GM18873 (cell line): ENCODE measurements at regions not wholly inside any gene's neighbourhood (a gene's known extent, or its start where the extent isn't known, plus 50 kb on each side); places are given as distances from the start of the nearest gene placed in this dataset.

Source experiments
- ATAC-seq: cut with Tn5 transposase; IDR thresholded peaks from one replicate; pipeline ENCODE4 v1.9.1; 2021; ENCODE audit warnings: mild to moderate bottlenecking, moderate library complexity, moderate number of reproducible peaks; ENCODE audit not compliant: unreplicated experiment, low FRiP score

DNA sequence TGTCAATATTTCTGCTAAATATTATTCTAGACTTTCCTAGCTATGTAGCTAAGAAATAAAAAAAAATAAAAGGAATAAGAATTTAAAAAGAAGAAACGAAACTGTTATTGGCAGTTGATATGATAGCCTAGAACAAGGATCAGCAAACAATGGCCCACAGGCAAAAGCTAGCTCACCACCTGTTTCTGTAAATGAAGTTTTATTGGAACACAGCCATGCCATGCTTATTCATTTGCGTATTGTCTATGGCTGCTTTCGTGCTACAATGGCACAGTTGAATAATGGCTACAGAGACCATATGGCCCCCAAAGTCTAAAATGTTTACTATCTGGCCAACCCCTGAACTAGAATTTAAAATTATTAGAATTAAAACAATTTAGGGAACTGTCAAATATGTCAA is 952.6 kb upstream of the MAP3K7 start:
- no peak for ATAC-seq

GRCh38 chr6:91538622-91539021 is 951.8 kb upstream of the MAP3K7 start:
- ATAC-seq, result no peak

- no peak for ATAC-seq
These were observed 947.7 kb upstream of the MAP3K7 start for GRCh38 chr6:91534614-91535013.

DNA sequence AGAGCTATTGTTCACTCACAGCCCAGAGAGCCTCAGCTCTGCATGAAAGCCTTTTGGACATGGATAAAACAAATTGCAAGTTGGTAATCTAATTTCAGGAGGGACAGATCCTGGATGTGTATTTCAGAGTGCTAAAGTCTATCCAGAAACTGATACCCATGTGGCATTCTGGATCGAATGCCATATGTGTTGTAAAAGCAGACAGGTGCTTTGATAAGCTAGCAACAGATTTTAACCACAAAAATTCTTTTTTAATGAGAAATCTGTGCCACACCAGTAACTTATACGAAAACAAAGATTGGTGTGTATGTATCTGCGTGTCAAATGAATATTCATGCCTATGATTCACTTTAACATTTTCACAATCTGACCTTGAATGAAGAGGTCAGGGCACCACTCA is 936.6 kb upstream of the MAP3K7 start:
- ATAC-seq, result no peak

DNA sequence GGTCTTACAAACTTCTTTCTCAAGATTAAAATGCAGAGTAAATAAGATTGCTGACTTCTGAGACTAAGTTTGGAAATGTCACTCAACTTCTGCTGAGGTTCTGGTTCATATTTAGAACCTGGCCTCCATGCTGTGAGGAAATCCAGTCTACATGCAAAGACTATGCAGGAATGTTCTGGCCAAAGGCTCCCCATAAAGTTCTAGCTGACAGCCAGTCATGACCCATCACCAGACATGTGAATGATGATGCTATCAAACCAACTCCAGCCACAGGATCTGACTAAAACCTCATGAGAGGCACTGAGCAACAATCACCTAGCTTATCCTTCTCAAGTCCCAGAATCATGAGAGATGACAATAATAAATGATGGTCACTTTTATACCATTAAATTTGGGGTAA is 935.1 kb upstream of the MAP3K7 start:
- ATAC-seq, result no peak

DNA sequence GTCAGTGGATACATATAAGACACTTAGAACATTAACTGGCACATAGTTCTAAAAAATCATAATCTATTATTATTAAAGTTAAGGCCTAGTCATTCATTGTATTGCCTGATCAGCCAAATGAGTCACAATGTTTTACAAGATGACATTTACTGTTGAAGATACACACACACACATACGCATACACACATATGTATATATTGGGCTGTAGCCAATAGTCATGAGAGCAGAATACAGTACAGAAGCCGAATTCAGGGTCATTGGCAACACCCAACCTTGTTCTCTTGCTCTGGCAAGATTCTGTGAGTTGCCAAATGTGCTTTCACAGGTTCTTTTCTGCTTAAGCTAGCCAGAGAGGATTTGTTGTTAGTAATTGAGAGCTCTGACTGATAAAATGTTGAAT is 922.8 kb upstream of the MAP3K7 start:
- ATAC-seq, result no peak

DNA sequence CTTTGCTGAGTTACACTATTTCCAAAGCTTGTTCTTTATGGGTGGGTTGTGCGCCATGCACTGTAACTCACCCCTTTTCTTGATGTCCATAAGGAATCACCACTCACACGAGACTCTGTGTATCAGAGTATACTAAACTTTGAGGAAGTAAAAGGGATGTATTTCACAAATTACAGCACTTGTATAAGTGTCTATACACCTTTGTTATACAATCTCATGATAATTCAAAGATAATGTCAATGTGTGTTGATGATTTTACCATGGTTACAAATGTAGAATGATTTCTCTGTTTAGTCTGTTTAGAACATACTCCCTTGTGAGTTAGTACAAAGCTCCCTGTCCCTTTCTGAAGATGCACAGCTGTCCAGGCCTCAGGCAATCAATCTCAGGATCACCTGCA is 922.2 kb upstream of the MAP3K7 start:
- ATAC-seq, result no peak

DNA sequence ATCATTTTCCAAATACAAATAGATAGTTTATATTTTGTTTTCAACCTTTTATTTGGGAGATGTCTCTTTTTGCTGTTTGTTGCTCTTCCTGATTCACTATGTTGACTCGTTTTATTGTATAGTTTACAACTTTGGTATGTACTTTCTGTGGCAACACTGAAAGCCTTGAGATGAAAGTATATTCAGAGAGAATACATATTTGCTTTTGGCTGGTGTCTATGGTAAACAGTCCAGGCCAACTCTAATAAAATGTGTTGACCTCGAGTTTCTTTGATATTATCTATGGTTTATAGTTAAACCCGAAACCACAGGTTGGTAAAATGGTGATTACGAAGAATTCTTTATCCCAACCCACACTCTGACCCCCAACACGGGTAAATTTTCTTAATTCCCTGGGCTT is 919.6 kb upstream of the MAP3K7 start:
- no peak for ATAC-seq

GRCh38 chr6:91505199-91505598 is 918.3 kb upstream of the MAP3K7 start:
- no peak for ATAC-seq

DNA sequence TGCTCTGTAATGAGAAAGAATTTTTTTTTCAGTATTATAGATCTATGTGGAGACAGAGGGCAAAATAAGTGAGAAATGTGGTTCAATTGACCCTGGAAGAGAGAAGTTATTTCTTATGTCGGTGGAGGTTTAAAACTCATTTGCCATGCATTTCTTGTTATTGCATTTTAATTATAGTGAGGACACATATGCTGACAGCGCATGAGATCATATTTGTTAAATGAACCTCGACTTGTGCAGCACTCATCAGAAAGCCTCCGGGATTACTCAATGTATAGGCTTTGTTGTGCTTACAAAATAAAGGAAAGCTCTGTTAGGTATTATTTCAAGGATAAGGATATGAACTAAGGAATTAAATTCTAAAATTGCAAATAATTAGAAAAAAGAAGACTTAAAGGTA is 915.1 kb upstream of the MAP3K7 start:
- no peak for ATAC-seq

- ATAC-seq, result no peak
These were observed 913.9 kb upstream of the MAP3K7 start for GRCh38 chr6:91500689-91501303.

- no peak for ATAC-seq
These were observed 911.7 kb upstream of the MAP3K7 start for GRCh38 chr6:91498576-91498975.

GRCh38 chr6:91497770-91498169 is 910.9 kb upstream of the MAP3K7 start:
- ATAC-seq, result no peak

- no peak for ATAC-seq
These were observed 903.9 kb upstream of the MAP3K7 start for GRCh38 chr6:91490671-91491301.

- no peak for ATAC-seq
These were observed 901.0 kb upstream of the MAP3K7 start for GRCh38 chr6:91487696-91488392.

DNA sequence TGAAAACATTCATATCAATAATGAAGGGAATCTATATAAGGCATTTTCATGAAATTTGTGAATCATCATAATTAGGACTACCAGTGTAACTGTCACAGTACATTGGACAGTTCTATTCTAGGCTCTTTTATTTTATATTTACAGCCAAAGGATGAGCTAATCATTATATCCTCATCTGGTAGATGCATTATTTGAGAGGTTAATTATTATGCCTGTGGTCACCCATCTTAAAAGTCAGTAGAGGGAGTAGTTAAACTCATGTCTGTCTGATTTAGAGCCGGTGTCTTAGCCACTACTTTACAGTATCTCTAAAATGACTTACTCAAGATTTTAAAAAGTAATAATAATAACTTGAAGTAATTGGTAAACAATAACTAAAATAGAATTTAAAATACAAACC is 899.3 kb upstream of the MAP3K7 start:
- peak; percentile 33 for ATAC-seq

GRCh38 chr6:91485047-91485446 is 898.2 kb upstream of the MAP3K7 start:
- no peak for ATAC-seq

DNA sequence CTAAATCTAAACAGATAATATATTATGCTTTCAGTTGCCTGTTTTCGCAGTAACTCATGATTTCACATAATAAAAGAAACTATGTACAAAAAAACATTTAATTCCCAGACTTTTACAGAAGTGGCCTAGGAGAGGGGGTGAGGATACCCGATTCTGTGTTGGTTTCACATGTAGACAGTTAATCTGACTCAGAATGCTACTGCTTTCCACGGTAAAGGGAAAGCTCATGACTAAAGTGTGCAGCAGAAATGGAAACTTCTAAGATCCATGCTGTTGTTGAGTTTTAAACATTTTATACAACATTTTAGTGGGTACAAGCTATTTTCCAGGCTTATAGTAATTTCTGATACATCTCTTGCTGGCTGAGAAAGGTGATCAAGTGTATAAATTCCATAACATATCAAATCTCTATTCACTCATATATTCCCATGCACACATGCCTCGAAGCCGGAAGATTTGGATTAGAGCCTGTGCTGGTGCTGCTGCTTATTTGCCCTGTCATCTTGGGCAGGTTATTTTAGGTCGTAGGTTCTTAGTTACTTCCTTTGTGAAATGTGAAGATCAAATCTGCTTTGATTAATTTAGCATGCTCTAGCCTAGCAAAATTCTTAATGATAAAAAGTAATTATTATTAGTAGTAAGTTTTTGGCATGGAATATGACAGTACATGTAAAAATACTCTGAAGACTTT is 896.7 kb upstream of the MAP3K7 start:
- peak; percentile 39 for ATAC-seq

GRCh38 chr6:91482498-91482897 is 895.6 kb upstream of the MAP3K7 start:
- ATAC-seq, result peak; percentile 70

DNA sequence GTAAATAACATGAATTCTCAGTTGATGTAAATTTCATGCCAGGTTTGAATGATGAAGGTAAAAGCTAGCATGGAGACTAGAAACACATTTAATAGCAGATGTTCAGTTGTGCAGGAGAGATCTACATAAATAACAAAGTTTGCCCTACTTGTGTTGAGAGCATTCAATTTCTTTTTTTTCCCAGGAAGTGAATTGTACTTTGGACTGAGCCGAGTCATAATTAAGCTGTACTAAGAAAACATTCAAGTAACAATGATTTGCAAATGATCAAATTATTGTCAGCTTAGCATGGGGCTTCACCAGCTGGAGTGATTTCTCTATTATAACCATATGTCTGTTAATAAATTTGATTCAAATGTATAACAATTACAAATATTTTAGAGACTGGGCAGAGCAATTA is 893.5 kb upstream of the MAP3K7 start:
- no peak for ATAC-seq

DNA sequence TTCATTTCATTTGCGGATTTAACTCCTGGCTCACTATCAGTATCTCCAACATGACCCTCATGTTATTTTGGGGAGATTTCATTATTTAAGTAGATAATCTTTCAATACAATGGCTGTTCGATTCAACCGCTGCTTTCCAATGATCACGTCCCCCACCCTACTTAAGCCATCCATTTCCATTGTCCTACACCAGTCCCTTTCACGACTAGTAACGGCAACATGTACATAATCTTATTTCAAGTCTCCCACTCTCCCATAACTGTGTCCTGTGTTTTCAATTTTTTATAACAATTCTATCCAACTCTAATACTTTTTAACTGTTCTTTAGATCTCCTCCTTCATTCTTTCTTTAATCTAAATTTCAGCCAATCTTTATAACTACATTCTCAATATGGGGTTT is 890.8 kb upstream of the MAP3K7 start:
- ATAC-seq, result no peak
